ENCODE measurements at regions not wholly inside any gene's neighbourhood (a gene's known extent, or its start where the extent isn't known, plus 50 kb on each side); places are given as distances from the start of the nearest gene placed in this dataset.

DNA sequence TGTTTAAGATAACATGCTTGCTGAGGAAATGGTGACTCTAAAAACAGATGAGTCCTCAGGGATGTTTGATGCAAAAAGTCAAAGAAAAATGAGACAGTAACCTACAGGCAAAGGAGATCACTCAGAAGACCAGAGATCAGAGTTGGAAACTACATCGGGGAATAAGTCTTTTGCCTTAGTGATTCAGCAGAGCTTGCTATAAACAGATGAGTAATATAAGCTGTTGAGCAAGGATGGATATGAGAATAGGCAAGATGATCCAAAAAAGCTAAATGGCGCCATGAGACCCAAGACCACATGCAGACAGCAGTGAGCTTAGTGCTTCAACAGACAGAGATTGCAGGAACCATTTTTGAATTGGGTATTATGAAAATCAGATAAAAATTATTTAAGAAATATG, 168.6 kb downstream of the POSTN start:
- TF ChIP-seq YY1 (IDR thresholded peaks at IDR 0.05; ENCODE audit: insufficient read depth, insufficient read length) (no peak), SUZ12 (IDR thresholded peaks at IDR 0.05; ENCODE audit: extremely low read depth, insufficient read depth, insufficient read length) (no peak), ZNF274 (IDR thresholded peaks at IDR 0.05; ENCODE audit: low read depth, low read length) (no peak)
- no peak overlapping the region for H3K4me3 ChIP-seq (ENCODE audit: insufficient read length, low read depth)
- no peaks in the 10 kb centered on the region for H3K27me3 ChIP-seq (ENCODE audit: insufficient read depth, insufficient read length)
- no peaks in the 10 kb centered on the region for H3K9me3 ChIP-seq (ENCODE audit: insufficient read depth, low read length)
- no peak overlapping the region for H3K9ac ChIP-seq (ENCODE audit: insufficient read length, low read depth)
- no peaks in the 10 kb centered on the region for H3K4me1 ChIP-seq (ENCODE audit: insufficient read depth, insufficient read length)
- no peaks in the 10 kb centered on the region for H3K36me3 ChIP-seq (ENCODE audit: insufficient read depth, insufficient read length, low read length)
- no peak for DNase-seq (ENCODE audit: low read depth, low spot score)

DNA sequence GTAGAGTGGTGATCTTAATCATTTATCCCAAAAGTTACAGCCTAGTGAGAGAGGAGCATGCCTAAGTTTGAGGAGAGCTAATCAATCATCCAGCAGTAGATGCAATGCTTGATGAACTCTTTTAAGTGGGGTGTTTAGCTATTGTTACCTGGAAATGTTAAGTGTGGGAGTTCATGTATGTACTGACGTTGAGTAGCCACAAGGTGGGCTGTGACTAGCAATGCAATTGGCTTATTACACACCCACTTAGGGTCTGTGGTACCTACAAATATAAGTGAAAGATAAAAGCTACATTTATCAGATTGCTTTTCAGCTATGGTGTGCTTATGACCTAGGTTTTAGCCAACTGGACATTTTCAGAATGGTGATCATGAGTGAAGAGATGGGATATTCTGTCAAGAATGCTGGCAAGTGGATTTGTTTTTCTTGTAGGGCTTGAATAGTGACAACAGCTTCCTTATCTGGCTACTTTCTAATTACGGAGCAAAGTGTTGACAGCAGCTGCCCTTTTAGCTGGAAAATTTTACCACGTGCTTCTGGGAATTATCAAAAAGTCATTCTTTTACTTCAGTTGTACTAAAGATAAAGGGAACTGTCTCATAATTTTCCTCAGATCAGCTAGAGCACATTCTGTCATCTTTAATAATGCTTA, 170.6 kb downstream of the POSTN start:
- H3K9me3 ChIP-seq (ENCODE audit: insufficient read depth, low read length), result no peaks in the 10 kb centered on the region
- no peak for TF ChIP-seq YY1 (IDR thresholded peaks at IDR 0.05; ENCODE audit: insufficient read depth, insufficient read length)
- TF ChIP-seq ZNF274 (IDR thresholded peaks at IDR 0.05; ENCODE audit: low read depth, low read length), result no peak
- no peak for TF ChIP-seq SUZ12 (IDR thresholded peaks at IDR 0.05; ENCODE audit: extremely low read depth, insufficient read depth, insufficient read length)
- DNase-seq (ENCODE audit: low read depth, low spot score), result no peak

DNA sequence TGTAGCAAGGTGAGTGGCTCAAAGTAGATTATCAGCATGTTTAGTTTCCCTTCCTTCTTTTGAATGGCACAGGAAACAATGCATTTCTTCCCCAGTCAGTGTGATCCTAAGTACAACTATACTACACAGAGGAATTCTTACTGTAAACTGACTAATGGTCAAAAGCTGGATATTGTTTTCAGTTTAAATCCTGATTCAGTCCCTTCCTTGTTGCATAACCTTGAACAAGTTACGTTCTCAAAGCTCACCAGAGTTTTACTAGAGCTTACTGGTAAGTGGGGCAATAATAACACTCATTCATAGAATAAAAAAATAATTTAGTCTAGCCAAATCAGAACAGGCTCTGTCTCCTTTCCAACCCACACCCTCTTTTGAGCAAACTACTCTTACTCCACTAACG, 180.1 kb downstream of the POSTN start:
- Histone ChIP-seq H3K9me3 (ENCODE audit: insufficient read depth, low read length) (no peaks in the 10 kb centered on the region), H3K4me1 (ENCODE audit: insufficient read depth, insufficient read length) (no peaks in the 10 kb centered on the region), H3K4me3 (ENCODE audit: insufficient read length, low read depth) (no peak overlapping the region), H3K9ac (ENCODE audit: insufficient read length, low read depth) (no peak overlapping the region), H3K36me3 (ENCODE audit: insufficient read depth, insufficient read length, low read length) (no peaks in the 10 kb centered on the region), H3K27me3 (ENCODE audit: insufficient read depth, insufficient read length) (no peaks in the 10 kb centered on the region)
- TF ChIP-seq YY1 (IDR thresholded peaks at IDR 0.05; ENCODE audit: insufficient read depth, insufficient read length), result no peak
- no peak for TF ChIP-seq SUZ12 (IDR thresholded peaks at IDR 0.05; ENCODE audit: extremely low read depth, insufficient read depth, insufficient read length)
- no peak for TF ChIP-seq ZNF274 (IDR thresholded peaks at IDR 0.05; ENCODE audit: low read depth, low read length)
- no peak for DNase-seq (ENCODE audit: low read depth, low spot score)

More for the DNA sequence above, 170.6 kb downstream of the POSTN start:
- Histone ChIP-seq H3K36me3 (ENCODE audit: insufficient read depth, insufficient read length, low read length) (no peaks in the 10 kb centered on the region), H3K27me3 (ENCODE audit: insufficient read depth, insufficient read length) (no peaks in the 10 kb centered on the region), H3K4me1 (ENCODE audit: insufficient read depth, insufficient read length) (no peaks in the 10 kb centered on the region), H3K4me3 (ENCODE audit: insufficient read length, low read depth) (no peak overlapping the region), H3K9ac (ENCODE audit: insufficient read length, low read depth) (no peak overlapping the region)

DNA sequence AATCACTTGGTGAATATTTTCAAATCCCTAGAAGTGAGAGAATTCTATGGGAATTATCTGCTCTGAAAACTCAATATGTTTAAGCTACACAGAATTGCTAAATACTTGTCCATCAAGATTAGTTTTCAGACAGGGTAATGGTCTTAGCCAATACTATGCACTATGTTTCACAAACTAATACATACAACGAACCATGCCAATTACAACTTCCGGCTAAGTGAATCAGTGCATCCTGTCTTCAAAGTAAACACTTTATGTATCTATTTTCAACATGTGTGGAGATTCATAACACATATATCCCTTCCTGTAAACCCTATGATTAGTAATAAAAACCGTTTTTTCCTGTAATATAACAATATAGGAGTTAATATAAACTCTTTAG, 181.5 kb downstream of the POSTN start:
- Histone ChIP-seq H3K9ac (ENCODE audit: insufficient read length, low read depth) (no peak overlapping the region), H3K4me1 (ENCODE audit: insufficient read depth, insufficient read length) (no peaks in the 10 kb centered on the region), H3K4me3 (ENCODE audit: insufficient read length, low read depth) (no peak overlapping the region), H3K9me3 (ENCODE audit: insufficient read depth, low read length) (no peaks in the 10 kb centered on the region), H3K36me3 (ENCODE audit: insufficient read depth, insufficient read length, low read length) (no peaks in the 10 kb centered on the region), H3K27me3 (ENCODE audit: insufficient read depth, insufficient read length) (no peaks in the 10 kb centered on the region)
- no peak for DNase-seq (ENCODE audit: low read depth, low spot score)
- TF ChIP-seq ZNF274 (IDR thresholded peaks at IDR 0.05; ENCODE audit: low read depth, low read length), result no peak

DNA sequence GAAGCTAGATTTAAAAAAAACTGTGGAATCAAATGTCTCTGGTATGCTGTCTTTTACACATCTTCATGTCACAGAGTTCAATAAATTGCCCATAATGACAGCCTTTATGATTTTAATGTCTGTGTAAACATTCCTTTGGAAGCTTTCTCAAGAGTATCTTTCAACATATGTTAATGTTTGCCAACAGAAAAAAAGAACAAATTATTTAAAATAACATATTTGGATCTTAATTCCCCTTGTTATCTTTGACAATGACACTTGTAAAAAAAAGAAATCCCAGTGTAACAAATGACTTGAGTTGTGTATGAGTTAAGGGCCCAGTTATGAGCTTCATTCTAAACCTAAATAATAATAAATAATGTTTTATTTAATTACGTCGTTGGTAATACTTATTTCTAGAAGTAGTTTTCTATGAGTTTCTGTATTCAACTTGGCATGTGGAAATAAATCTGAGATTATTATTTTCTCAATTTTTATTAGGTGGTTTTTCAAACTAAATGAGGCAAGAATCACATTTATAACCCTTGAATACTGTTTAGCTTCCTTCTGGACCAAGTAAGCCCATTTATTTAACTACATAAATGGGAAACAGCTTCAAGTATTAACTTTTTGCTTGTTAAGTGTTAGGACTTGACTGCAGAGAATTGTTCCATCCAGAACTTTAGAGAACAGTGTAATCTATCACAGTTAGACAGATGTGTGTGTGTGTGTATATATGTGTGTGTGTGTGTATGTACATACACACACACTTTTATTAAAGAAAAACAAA, 182.1 kb downstream of the POSTN start:
- no peaks in the 10 kb centered on the region for H3K36me3 ChIP-seq (ENCODE audit: insufficient read depth, insufficient read length, low read length)
- H3K4me3 ChIP-seq (ENCODE audit: insufficient read length, low read depth), result no peak overlapping the region
- H3K4me1 ChIP-seq (ENCODE audit: insufficient read depth, insufficient read length), result no peaks in the 10 kb centered on the region
- no peaks in the 10 kb centered on the region for H3K9me3 ChIP-seq (ENCODE audit: insufficient read depth, low read length)
- no peak overlapping the region for H3K9ac ChIP-seq (ENCODE audit: insufficient read length, low read depth)
- H3K27me3 ChIP-seq (ENCODE audit: insufficient read depth, insufficient read length), result no peaks in the 10 kb centered on the region
- no peak for TF ChIP-seq ZNF274 (IDR thresholded peaks at IDR 0.05; ENCODE audit: low read depth, low read length)
- TF ChIP-seq YY1 (IDR thresholded peaks at IDR 0.05; ENCODE audit: insufficient read depth, insufficient read length), result no peak
- TF ChIP-seq SUZ12 (IDR thresholded peaks at IDR 0.05; ENCODE audit: extremely low read depth, insufficient read depth, insufficient read length), result no peak
- DNase-seq (ENCODE audit: low read depth, low spot score), result no peak

DNA sequence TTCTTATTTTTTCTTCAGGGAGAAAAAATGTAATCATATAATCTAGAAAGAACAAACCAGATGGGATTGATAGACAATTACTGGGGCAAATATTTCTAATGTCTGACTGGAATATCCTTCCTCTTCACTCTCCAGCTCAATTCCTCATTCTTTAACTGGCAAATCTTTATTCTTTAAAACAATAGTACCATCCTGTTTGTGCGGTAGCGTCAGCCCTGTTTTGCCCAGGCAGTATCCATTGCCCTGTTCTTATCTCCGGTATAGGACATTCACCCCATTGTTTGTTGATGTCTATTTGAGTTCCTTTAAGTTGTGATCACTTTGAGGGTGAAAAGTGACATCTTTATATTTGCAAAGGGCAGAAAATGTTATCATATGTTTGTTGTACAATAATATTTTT, 185.4 kb downstream of the POSTN start:
- Histone ChIP-seq H3K9me3 (ENCODE audit: insufficient read depth, low read length) (no peaks in the 10 kb centered on the region), H3K4me1 (ENCODE audit: insufficient read depth, insufficient read length) (no peaks in the 10 kb centered on the region), H3K36me3 (ENCODE audit: insufficient read depth, insufficient read length, low read length) (no peaks in the 10 kb centered on the region), H3K27me3 (ENCODE audit: insufficient read depth, insufficient read length) (no peaks in the 10 kb centered on the region), H3K9ac (ENCODE audit: insufficient read length, low read depth) (no peak overlapping the region), H3K4me3 (ENCODE audit: insufficient read length, low read depth) (no peak overlapping the region)
- DNase-seq (ENCODE audit: low read depth, low spot score), result no peak
- no peak for TF ChIP-seq YY1 (IDR thresholded peaks at IDR 0.05; ENCODE audit: insufficient read depth, insufficient read length)
- TF ChIP-seq ZNF274 (IDR thresholded peaks at IDR 0.05; ENCODE audit: low read depth, low read length), result no peak
- TF ChIP-seq SUZ12 (IDR thresholded peaks at IDR 0.05; ENCODE audit: extremely low read depth, insufficient read depth, insufficient read length), result no peak

DNA sequence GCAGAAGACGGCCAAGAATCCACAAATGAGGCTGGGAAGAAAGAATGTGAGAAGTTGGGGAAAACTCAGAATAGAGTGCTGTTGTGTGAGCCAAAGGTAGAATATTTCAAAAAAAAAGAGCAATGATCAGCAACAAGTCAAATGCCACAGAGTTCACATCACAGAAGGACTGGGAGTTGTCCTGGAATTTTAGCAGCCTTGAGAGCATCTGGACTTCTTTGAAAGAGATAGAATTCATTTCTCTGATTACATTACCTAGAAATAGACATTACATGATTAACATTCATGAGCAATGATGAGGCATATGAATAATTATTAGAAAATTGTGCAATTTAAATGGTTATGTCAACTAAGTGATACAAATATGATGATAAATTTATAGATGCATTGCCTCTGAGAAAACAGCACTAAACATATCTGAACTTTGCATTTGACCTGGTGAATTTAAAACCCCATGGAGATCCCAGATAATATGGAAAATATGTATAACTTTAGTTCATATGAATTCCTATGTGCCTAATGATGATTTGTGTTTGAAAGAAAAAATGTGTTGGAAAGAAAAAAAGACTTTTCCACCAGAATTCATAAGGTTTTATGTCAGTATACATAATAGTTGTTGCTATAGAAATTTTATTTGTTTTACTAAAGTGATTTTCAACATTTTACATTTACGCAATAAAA, 186.2 kb downstream of the POSTN start:
- no peak overlapping the region for H3K4me3 ChIP-seq (ENCODE audit: insufficient read length, low read depth)
- DNase-seq (ENCODE audit: low read depth, low spot score), result no peak
- no peak overlapping the region for H3K9ac ChIP-seq (ENCODE audit: insufficient read length, low read depth)
- H3K36me3 ChIP-seq (ENCODE audit: insufficient read depth, insufficient read length, low read length), result no peaks in the 10 kb centered on the region
- H3K9me3 ChIP-seq (ENCODE audit: insufficient read depth, low read length), result no peaks in the 10 kb centered on the region
- H3K27me3 ChIP-seq (ENCODE audit: insufficient read depth, insufficient read length), result no peaks in the 10 kb centered on the region
- no peaks in the 10 kb centered on the region for H3K4me1 ChIP-seq (ENCODE audit: insufficient read depth, insufficient read length)
- no peak for TF ChIP-seq SUZ12 (IDR thresholded peaks at IDR 0.05; ENCODE audit: extremely low read depth, insufficient read depth, insufficient read length)
- no peak for TF ChIP-seq ZNF274 (IDR thresholded peaks at IDR 0.05; ENCODE audit: low read depth, low read length)
- TF ChIP-seq YY1 (IDR thresholded peaks at IDR 0.05; ENCODE audit: insufficient read depth, insufficient read length), result no peak

Measured in NT2/D1 (cell line).